Fibroblast of upper back skin (primary cell): ENCODE measurements at regions not wholly inside any gene's neighbourhood (a gene's known extent, or its start where the extent isn't known, plus 50 kb on each side); places are given as distances from the start of the nearest gene placed in this dataset.
"Not testable (repeated sequence)": the region's sequence is repeated elsewhere in the genome, so short reads cannot be mapped to it uniquely, and the experiment has no call there.

ENCODE experiments used
- DNase-seq: peaks from one replicate; pipeline ENCODE4 v3.0.0-alpha.2; 2013

- no peak for DNase-seq
These were observed 109.1 kb upstream of the PEG3 start for GRCh38 chr19:56949626-56950025.

DNA sequence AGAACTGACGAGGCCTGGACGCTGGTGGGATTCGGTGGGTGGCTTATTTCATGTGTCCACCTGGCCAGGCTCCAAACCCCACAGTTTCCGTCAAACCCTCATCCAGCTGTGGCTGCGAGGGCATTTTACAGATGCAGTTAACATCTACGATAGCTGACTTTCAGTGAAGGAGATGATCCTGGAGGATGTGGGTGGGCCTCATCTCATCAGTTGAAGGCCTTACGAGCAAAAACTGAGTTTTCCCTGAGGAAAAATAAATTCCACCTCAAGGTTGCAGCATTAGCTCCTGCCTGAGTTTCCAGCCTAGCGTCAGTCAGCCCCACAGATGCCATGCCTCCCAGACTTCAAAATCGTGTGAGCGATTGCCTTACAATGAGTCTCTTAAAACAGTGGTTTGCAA is 111.1 kb upstream of the PEG3 start:
- no peak for DNase-seq

GRCh38 chr19:56953470-56953869 is 112.9 kb upstream of the PEG3 start:
- no peak for DNase-seq

- DNase-seq, result no peak
These were observed 115.2 kb upstream of the PEG3 start for GRCh38 chr19:56955637-56956216.

GRCh38 chr19:56956503-56957226 is 116.1 kb upstream of the PEG3 start:
- DNase-seq, result no peak

GRCh38 chr19:56959205-56959604 is 118.7 kb upstream of the PEG3 start:
- no peak for DNase-seq

- no peak for DNase-seq
These were observed 120.5 kb upstream of the PEG3 start for GRCh38 chr19:56960959-56961543.

- DNase-seq, result no peak
These were observed 123.9 kb upstream of the PEG3 start for GRCh38 chr19:56964410-56964920.

GRCh38 chr19:56966225-56966696 is 125.7 kb upstream of the PEG3 start:
- DNase-seq, result no peak

DNA sequence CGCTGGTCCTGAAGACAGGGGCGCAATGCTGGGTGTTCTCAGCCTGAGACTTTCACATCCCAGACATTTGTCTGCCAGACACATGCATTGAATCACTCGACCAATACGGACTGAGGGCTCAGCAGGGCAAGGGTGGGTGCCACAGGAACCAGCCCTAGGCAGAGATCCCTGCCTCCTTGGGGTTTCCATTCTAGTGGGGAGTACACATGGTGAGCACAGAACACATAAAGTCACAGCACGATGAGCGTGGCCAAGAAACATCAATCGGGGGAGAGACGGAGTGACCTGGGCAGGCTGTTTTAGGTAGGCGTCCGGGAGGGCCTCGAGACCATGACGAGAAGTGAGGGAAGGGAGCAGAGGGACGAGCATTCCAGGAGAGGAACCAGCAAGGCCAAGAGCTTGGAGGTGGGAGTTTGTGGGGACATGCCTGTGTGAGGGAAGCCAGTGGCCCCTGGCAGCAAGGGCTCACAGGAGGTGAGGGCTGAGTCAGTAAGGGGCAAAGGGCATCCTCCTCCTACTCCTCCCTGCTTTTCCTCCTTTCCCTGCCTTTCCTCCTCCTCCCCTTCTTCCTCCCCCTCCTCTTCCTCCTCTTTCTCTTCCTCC is 126.3 kb upstream of the PEG3 start:
- DNase-seq, result no peak

DNA sequence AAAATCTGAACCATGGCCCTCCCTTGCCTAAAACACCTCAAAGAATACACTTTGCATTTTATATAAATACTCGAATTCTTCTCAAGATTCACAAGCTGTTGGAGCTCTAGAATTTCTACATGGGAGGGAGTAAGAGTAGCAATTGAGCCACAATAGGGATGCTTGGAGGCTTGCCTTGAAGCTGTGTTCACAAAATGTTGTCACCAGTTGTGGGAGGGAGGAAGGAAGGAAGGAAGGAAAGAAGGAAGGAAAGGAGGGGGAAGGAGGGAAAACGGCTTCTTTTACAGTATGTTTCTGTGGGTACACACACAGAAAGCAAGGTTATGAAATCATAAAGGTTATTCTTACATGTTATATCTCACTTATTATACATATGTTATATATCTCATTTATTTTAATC is 128.6 kb upstream of the PEG3 start:
- no peak for DNase-seq

DNA sequence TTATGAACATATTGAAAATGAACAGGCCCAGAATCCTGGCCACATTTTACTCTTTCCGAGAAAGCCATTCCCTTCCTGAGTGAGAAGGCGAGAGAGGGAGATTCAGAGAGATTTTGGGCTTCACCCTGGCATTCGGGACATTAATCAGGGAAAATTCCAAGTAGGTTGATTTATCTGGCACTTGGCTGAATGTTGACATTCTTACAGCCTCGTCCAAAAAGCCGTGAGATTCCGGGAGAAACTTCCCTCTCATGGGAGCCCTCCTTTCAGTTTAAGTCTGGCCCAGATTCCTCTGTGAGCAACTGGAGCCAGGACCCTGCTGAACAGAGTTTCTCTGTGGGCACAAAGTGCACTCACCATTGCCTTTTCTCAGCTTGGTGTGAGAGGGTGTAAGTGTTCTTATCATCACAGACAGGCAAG is 129.2 kb upstream of the PEG3 start:
- no peak for DNase-seq

DNA sequence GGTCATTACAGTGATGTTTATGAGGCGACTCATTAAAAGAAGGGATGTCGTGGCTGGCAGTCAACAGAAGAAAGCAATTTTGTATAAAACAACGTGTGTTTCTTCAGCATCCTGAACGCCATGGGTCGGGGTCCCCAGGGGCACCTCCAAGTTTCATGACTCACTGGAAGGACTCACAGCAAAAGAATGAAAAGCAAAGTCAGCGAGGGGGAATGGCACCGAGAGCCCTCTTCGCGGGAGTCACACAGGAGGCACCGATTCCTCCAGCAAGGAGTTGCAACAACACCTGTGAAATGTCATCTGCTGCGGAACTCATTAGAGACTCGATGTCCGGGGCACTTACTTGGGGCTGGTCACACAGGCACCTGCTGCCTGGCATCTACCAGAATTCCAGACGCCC is 130.7 kb upstream of the PEG3 start:
- DNase-seq, result no peak

- DNase-seq, result no peak
These were observed 131.8 kb upstream of the PEG3 start for GRCh38 chr19:56972291-56972841.

DNA sequence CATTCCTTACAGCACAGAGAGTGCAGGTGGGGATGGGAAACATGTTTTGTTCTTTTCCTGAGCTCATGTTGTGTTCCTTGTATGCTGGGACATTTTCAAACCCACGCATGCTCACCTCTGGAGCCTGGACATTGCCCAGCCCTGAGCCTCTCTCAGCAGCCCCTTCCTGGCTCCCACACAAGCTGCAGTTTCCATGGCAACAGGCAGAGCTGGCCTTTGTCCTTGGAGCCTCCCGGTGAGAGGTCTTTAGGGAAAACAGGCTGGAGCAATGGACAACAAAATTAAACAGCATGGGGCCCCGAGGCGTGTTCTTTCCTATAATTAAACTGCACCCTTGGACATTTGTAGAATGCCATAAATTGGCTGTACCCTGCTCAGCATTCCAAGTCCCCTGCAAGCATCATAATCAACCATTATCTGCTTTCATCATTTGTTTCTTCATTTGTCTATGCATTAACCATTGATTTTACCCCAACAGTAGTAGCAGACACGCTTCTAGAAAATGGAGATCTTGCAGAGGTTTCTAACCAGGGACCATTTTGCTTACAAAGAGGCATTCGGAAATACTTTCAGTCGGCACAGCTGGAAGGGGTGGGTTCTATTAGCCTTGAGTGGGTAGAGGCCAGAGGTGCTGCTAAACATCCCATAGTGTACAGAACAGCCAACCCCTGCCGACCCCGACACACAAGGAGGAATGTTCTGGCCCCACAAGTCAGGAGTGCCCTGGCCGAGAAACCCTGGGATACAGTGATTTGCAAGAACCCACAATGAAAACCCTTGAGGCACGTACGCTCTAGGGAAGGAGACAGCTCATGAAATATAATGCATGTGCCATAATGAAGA is 133.4 kb upstream of the PEG3 start:
- DNase-seq, result no peak

- no peak for DNase-seq
These were observed 134.2 kb upstream of the PEG3 start for GRCh38 chr19:56974556-56975207.

- DNase-seq, result no peak
These were observed 135.8 kb upstream of the PEG3 start for GRCh38 chr19:56976300-56976699.

- DNase-seq, result no peak
These were observed 136.7 kb upstream of the PEG3 start for GRCh38 chr19:56976995-56977906.

GRCh38 chr19:56978023-56978565 is 137.6 kb upstream of the PEG3 start:
- DNase-seq, result no peak

GRCh38 chr19:56980326-56980725 is 139.5 kb upstream of the USP29 start:
- DNase-seq, result not testable (repeated sequence)
